GM12865 (cell line): ENCODE measurements at regions not wholly inside any gene's neighbourhood (a gene's known extent, or its start where the extent isn't known, plus 50 kb on each side); places are given as distances from the start of the nearest gene placed in this dataset.

Experiments
- DNase-seq: peaks from one replicate; pipeline ENCODE4 v3.0.0; 2010; ENCODE audit warnings: low read depth
- H3K4me3 ChIP-seq: 2 replicates; pipeline ENCODE4 v1.5.1; 2011; ENCODE audit warnings: mild to moderate bottlenecking, low read depth, low read length, control low read depth
- TF ChIP-seq, protein P1 (sequence below): IDR thresholded peaks from 2 replicates; pipeline ENCODE4 v1.5.1; 2011; ENCODE audit warnings: low read length, control low read depth, low read depth, inconsistent platforms; ENCODE audit not compliant: insufficient read depth; ENCODE audit errors: missing control alignments

DNA sequence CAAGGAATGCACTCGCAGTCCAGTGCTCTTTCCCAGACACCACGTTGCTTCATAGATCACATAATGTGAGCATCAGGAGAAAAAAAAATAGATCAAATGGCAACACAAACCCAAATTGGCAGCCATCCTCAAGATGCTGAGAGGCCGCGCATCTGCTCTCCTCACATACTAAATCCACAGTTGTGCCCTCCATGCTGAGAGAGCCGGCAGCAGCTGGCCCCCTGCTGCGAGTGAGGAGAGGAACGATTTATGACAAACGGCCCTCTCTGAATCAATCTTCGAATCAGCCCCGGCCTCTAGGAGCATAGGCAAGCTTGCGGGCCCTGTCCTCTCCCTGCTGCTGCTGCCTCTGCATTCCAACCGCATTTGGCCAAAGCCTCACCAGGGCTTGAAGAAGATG lies 159.9 kb upstream of the TENM4 start:
- DNase-seq = no peak
- no peak overlapping the region for H3K4me3 ChIP-seq
- TF ChIP-seq, protein P1, sequence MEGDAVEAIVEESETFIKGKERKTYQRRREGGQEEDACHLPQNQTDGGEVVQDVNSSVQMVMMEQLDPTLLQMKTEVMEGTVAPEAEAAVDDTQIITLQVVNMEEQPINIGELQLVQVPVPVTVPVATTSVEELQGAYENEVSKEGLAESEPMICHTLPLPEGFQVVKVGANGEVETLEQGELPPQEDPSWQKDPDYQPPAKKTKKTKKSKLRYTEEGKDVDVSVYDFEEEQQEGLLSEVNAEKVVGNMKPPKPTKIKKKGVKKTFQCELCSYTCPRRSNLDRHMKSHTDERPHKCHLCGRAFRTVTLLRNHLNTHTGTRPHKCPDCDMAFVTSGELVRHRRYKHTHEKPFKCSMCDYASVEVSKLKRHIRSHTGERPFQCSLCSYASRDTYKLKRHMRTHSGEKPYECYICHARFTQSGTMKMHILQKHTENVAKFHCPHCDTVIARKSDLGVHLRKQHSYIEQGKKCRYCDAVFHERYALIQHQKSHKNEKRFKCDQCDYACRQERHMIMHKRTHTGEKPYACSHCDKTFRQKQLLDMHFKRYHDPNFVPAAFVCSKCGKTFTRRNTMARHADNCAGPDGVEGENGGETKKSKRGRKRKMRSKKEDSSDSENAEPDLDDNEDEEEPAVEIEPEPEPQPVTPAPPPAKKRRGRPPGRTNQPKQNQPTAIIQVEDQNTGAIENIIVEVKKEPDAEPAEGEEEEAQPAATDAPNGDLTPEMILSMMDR = no peak

DNA sequence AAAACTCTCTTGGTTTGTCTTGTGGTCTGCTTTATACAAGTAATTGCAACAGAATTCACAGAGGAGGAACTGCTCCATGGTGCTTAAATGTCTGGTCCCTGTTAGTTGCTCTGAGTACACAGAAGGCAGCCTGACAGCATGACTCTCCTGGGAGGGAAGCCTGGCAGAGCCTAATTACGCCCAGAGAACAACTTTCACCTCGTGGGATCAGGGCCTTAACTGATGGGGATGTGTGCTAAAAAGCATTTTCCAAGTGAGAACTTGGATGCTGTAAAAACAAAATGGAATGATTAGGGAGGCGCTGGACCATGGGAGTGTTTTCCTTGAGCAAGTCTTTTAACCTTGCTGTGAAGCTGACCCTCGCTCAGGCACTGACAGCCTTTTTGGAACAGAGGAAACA lies 154.0 kb upstream of the TENM4 start:
- TF ChIP-seq, protein P1 = no peak
- H3K4me3 ChIP-seq = no peak overlapping the region
- no peak for DNase-seq

DNA sequence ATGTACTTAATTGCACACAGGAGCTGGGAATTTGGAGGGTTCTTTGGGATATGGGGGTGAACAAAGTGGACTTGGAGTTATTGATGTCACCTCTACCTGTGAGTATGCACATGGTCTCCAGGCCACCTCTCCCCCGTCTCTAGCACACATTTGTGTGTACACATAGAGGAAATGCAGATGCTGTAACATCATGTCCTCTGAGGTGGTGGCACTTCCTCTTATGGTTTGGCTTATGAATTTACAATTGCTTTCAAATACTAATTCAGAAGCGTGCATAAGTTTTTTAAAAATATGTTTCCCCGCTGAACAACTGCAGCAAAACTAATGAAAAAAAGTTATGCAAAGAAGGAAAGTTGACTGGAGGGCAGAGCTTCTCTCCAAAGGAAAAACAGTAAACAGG lies 152.0 kb upstream of the TENM4 start:
- DNase-seq = no peak
- TF ChIP-seq, protein P1 = no peak
- no peak overlapping the region for H3K4me3 ChIP-seq

DNA sequence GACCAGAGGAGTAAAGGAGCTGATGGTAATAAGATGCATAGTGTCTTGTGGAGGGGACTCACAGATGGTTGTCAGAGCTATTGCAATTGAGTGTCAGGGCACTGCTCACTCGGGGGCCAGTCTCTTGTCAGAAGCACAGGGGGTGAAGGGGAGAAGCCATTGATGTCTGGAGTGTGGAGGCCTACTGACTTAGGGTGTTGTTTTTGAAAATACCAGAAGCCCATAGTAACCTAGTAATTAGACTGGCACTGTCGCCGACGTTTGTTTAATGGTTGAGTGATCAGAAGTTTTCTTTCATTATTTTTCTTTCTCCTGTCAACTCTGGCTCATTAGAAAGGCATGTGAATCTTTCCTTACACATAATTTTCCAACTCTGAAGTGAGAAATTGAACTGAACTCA lies 151.6 kb upstream of the TENM4 start:
- no peak overlapping the region for H3K4me3 ChIP-seq
- DNase-seq = no peak
- TF ChIP-seq, protein P1 = no peak

DNA sequence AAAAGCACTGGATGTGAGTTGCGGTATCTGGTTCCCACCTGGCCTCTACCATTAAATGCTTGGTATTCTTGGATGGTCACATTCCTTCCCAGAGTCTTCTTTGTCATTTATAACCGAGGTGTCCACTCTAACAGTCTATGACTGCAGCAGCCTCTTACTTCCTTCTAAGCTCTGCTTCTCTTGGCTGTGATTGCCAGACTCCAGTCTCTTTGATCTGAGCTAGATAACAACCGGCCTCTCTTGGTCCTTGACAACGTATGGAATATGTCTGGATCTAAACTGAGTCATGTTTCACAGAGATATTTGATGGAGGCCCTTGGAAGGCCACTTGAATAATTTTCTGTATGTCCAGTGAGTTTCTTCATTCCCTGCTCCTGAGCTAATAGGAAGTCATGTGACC lies 141.6 kb upstream of the TENM4 start:
- TF ChIP-seq, protein P1 = no peak
- no peak for DNase-seq
- no peak overlapping the region for H3K4me3 ChIP-seq

DNA sequence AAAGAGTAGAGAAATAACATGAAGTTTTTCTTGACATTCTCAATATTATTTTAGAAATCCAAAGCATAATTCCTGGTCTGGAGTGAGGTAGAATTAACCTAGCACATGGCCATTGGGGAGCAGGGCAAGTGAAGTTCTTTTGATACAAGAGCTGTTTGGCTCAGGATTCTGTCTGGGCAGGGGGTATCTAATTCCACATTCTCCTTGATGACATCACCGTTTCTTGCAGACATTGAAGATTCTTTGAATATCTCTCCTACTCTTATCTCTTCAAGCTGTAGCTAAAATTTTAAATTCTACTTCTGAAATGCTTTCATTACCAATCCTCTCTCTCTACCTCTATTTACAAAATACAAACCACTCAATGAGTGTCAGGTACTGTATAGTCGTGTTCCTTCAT lies 138.2 kb upstream of the TENM4 start:
- no peak for DNase-seq
- H3K4me3 ChIP-seq = no peak overlapping the region
- TF ChIP-seq, protein P1 = no peak

DNA sequence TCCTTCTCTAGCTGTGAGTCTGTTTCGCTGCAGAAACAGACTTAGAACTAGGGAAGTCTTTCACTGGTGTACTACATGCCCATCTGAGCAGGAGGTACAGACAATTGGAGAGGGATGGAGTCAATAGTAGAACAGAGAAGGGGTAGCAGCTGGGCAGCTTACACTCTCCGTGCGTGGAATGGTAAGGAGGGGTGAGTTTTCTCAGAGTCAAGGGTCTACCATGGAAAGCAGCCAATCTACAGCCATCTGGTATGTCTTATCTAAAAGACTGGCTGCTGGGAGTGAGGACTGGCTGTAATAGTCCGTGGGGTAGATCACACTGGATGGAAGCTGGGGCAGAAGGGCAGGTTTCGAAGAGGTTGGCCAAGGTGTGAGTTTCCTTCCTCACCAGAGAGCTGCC lies 137.3 kb upstream of the TENM4 start:
- TF ChIP-seq, protein P1 = no peak
- no peak for DNase-seq
- H3K4me3 ChIP-seq = no peak overlapping the region
